Glutamatergic neuron (in vitro differentiated cells): ENCODE measurements at regions not wholly inside any gene's neighbourhood (a gene's known extent, or its start where the extent isn't known, plus 50 kb on each side); places are given as distances from the start of the nearest gene placed in this dataset.

ENCODE experiments used
- DNase-seq: peaks from one replicate; pipeline ENCODE4 v3.0.0; 2022
- H3K27ac Mint-ChIP-seq: one replicate; pipeline ENCODE4 v1.8.0; 2020; ENCODE audit warnings: mild to moderate bottlenecking, mixed read lengths, inconsistent platforms; ENCODE audit not compliant: unreplicated experiment
- H3K27me3 Mint-ChIP-seq: one replicate; pipeline ENCODE4 v1.8.0; 2020; ENCODE audit warnings: mild to moderate bottlenecking, moderate library complexity, mixed read lengths, inconsistent platforms; ENCODE audit not compliant: unreplicated experiment
- H3K36me3 Mint-ChIP-seq: one replicate; pipeline ENCODE4 v1.8.0; 2020; ENCODE audit warnings: mild to moderate bottlenecking, mixed read lengths, inconsistent platforms; ENCODE audit not compliant: unreplicated experiment
- H3K4me1 Mint-ChIP-seq: one replicate; pipeline ENCODE4 v1.8.0; 2020; ENCODE audit warnings: mild to moderate bottlenecking, low read depth, mixed read lengths, inconsistent platforms; ENCODE audit not compliant: unreplicated experiment
- H3K4me3 Mint-ChIP-seq: one replicate; pipeline ENCODE4 v1.8.0; 2020; ENCODE audit warnings: mild to moderate bottlenecking, mixed read lengths, inconsistent platforms; ENCODE audit not compliant: unreplicated experiment
- H3K9me3 Mint-ChIP-seq: one replicate; pipeline ENCODE4 v1.8.0; 2020; ENCODE audit warnings: mild to moderate bottlenecking, moderate library complexity, mixed read lengths, inconsistent platforms; ENCODE audit not compliant: unreplicated experiment
- CTCF ChIP-seq: fragments of 200-600 bp; sonication (generic); IDR thresholded peaks from one replicate; pipeline ENCODE4 v1.5.0; 2021; ENCODE audit not compliant: partially characterized antibody, unreplicated experiment

DNA sequence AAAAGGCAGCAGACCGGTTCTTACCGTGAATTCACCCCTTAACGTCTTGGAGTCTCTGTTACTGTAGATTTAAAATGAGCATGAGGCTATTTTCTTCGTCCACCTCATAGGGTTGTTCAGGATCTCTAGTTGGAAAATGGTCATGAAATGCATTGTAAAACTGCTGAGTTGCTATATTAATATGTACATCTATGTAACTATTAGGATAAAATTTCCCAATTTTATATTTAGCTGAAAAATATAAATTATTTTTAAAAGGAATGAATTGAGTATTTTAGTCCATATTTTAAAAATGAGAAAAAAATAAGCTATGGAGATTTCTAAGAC lies 272.7 kb downstream of the ALG10B start:
- Mint-ChIP-seq H3K36me3 (no peaks in the 10 kb centered on the region), H3K9me3 (no peaks in the 10 kb centered on the region), H3K27ac (no peak overlapping the region), H3K27me3 (no peaks in the 10 kb centered on the region), H3K4me3 (no peak overlapping the region), H3K4me1 (no peaks in the 10 kb centered on the region)
- DNase-seq: no peak
- TF ChIP-seq CTCF: no peak

GRCh38 chr12:38601949-38602348 lies 285.4 kb downstream of the ALG10B start:
- H3K36me3 Mint-ChIP-seq: no peaks in the 10 kb centered on the region
- TF ChIP-seq CTCF: no peak
- no peak for DNase-seq
- H3K9me3 Mint-ChIP-seq: no peaks in the 10 kb centered on the region
- no peaks in the 10 kb centered on the region for H3K27me3 Mint-ChIP-seq
- H3K4me3 Mint-ChIP-seq: no peak overlapping the region
- no peaks in the 10 kb centered on the region for H3K4me1 Mint-ChIP-seq
- H3K27ac Mint-ChIP-seq: no peak overlapping the region
